NB4 (cell line): ENCODE measurements at regions not wholly inside any gene's neighbourhood (a gene's known extent, or its start where the extent isn't known, plus 50 kb on each side); places are given as distances from the start of the nearest gene placed in this dataset.
"Not testable (repeated sequence)": the region's sequence is repeated elsewhere in the genome, so short reads cannot be mapped to it uniquely, and the experiment has no call there.

Experiments used
- POLR2A ChIP-seq: IDR thresholded peaks from 2 replicates; pipeline ENCODE4 v1.6.1; 2011; ENCODE audit warnings: mild to moderate bottlenecking; ENCODE audit not compliant: insufficient read length; ENCODE audit errors: extremely low read depth
- TF ChIP-seq, protein P1 (sequence below): IDR thresholded peaks from one replicate; pipeline ENCODE4 v1.5.1; 2012; ENCODE audit warnings: low read depth, low read length

DNA sequence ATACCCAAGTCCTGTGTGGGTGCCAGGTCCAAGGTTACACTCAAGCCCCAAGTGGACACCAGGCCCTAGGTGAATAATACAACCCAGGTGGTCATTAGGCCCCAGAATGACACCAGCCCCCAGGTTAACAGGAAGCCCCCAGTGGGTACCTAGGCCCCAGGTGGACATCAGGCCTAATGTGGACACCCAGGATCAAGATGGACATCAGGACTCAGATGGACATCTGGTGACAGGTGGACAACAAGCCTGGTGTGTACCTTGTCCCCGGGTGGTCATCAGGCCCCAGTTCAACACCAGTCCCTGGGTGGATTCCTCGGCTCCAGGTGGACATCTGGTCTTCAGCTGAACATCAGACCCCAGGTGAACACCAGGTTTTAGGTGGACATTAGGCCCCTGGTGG lies 1485.4 kb upstream of the TPTE start:
- TF ChIP-seq, protein P1, sequence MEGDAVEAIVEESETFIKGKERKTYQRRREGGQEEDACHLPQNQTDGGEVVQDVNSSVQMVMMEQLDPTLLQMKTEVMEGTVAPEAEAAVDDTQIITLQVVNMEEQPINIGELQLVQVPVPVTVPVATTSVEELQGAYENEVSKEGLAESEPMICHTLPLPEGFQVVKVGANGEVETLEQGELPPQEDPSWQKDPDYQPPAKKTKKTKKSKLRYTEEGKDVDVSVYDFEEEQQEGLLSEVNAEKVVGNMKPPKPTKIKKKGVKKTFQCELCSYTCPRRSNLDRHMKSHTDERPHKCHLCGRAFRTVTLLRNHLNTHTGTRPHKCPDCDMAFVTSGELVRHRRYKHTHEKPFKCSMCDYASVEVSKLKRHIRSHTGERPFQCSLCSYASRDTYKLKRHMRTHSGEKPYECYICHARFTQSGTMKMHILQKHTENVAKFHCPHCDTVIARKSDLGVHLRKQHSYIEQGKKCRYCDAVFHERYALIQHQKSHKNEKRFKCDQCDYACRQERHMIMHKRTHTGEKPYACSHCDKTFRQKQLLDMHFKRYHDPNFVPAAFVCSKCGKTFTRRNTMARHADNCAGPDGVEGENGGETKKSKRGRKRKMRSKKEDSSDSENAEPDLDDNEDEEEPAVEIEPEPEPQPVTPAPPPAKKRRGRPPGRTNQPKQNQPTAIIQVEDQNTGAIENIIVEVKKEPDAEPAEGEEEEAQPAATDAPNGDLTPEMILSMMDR: not testable (repeated sequence)
- TF ChIP-seq POLR2A: not testable (repeated sequence)
